PFSK-1 (cell line): ENCODE measurements at regions not wholly inside any gene's neighbourhood (a gene's known extent, or its start where the extent isn't known, plus 50 kb on each side); places are given as distances from the start of the nearest gene placed in this dataset.

Experiments used
- FOXP2 ChIP-seq: optimal IDR thresholded peaks from 2 replicates; pipeline ENCODE3; 2011; ENCODE audit warnings: borderline replicate concordance, control low read depth, inconsistent platforms; ENCODE audit not compliant: insufficient read depth; ENCODE audit errors: extremely low read length, extremely low read depth
- POLR2AphosphoS5 ChIP-seq: IDR thresholded peaks from 2 replicates; pipeline ENCODE4 v1.6.1; 2012; ENCODE audit warnings: low read depth, mild to moderate bottlenecking, control low read depth, low read length, moderate library complexity
- SIN3A ChIP-seq: IDR thresholded peaks from 2 replicates; pipeline ENCODE4 v1.6.1; 2012; ENCODE audit warnings: mild to moderate bottlenecking, low read length, moderate library complexity, borderline replicate concordance; ENCODE audit not compliant: insufficient read depth
- TAF1 ChIP-seq: IDR thresholded peaks from 2 replicates; pipeline ENCODE4 v1.6.1; 2012; ENCODE audit warnings: low read length, control low read depth, borderline replicate concordance; ENCODE audit not compliant: insufficient read depth
- TF ChIP-seq, protein P1 (sequence below), 2 experiments: IDR thresholded peaks; 2 replicates each; pipeline versions ENCODE4 v1.6.1 to v1.8.0; 2011 to 2012; ENCODE audit warnings: low read depth in 2 of 2, low read length in 2 of 2, control low read depth in 1 of 2, inconsistent platforms in 1 of 2, mild to moderate bottlenecking in 1 of 2, moderate library complexity in 1 of 2; ENCODE audit not compliant: insufficient read depth in 1 of 2

DNA sequence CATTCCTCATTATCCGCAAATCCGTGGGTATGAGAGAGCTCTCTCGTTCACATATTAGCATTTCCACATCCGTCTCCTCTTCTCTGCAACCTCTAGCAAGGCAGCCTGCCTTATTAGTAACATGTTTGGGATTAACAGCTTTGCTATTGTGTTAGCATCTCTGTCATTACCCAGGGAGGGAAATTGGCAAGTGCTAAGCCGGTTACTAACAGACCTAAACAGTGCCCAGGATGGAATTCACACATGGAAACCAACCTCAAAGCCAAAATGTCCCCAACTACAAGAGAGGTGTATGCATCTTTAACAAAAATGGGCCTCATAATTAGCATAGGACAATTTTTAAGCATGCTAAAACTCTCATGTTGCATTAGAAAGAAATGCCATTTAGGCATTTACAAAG, 309.0 kb upstream of the MEIS1 start:
- TF ChIP-seq, protein P1, sequence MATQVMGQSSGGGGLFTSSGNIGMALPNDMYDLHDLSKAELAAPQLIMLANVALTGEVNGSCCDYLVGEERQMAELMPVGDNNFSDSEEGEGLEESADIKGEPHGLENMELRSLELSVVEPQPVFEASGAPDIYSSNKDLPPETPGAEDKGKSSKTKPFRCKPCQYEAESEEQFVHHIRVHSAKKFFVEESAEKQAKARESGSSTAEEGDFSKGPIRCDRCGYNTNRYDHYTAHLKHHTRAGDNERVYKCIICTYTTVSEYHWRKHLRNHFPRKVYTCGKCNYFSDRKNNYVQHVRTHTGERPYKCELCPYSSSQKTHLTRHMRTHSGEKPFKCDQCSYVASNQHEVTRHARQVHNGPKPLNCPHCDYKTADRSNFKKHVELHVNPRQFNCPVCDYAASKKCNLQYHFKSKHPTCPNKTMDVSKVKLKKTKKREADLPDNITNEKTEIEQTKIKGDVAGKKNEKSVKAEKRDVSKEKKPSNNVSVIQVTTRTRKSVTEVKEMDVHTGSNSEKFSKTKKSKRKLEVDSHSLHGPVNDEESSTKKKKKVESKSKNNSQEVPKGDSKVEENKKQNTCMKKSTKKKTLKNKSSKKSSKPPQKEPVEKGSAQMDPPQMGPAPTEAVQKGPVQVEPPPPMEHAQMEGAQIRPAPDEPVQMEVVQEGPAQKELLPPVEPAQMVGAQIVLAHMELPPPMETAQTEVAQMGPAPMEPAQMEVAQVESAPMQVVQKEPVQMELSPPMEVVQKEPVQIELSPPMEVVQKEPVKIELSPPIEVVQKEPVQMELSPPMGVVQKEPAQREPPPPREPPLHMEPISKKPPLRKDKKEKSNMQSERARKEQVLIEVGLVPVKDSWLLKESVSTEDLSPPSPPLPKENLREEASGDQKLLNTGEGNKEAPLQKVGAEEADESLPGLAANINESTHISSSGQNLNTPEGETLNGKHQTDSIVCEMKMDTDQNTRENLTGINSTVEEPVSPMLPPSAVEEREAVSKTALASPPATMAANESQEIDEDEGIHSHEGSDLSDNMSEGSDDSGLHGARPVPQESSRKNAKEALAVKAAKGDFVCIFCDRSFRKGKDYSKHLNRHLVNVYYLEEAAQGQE (IDR thresholded peaks at IDR 0.05; ENCODE audit: insufficient read depth in 1 of 2, low read depth in 2 of 2, low read length in 2 of 2) = no peak
- TF ChIP-seq SIN3A = no peak
- TF ChIP-seq POLR2AphosphoS5 = no peak
- TF ChIP-seq FOXP2 = no peak
- no peak for TF ChIP-seq TAF1

GRCh38 chr2:66122516-66122915, 312.4 kb upstream of the MEIS1 start:
- no peak for TF ChIP-seq POLR2AphosphoS5
- no peak for TF ChIP-seq TAF1
- TF ChIP-seq, protein P1 (IDR thresholded peaks at IDR 0.05; ENCODE audit: insufficient read depth in 1 of 2, low read depth in 2 of 2, low read length in 2 of 2) = no peak
- no peak for TF ChIP-seq SIN3A
- no peak for TF ChIP-seq FOXP2

GRCh38 chr2:66121946-66122345, 313.0 kb upstream of the MEIS1 start:
- TF ChIP-seq FOXP2 (no peak), TAF1 (no peak), POLR2AphosphoS5 (no peak)

DNA sequence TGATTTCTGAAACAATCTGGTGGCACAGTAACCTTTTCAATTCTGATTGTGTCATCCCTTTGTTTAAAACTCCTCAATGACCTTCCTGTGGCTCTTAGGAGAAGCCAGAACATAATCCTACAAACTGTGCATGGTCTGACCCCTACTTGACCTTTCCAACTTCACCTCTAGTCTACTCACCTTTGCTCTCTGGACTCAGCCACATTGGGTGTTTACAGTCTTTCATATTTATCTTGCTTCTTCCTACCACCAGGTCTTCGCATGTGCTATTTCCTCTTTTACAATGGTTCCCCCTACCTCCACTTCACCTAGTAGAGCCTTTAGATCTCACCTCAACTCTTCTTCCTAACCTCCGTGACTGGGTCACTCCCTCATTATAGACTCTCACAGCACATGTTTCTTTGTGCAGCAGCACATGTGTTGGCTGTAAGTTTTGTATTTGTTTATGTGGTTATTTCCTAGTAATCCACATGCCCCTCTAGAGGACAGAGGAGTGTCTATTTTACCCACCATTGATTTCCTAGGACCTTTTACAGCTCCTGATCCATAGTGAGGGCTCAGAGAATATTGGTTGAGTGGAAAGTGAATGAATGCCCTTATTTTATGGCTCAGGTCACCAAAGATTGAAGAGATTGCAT, 320.8 kb upstream of the MEIS1 start:
- TF ChIP-seq POLR2AphosphoS5 (no peak), SIN3A (no peak), TAF1 (no peak), FOXP2 (no peak)
- TF ChIP-seq, protein P1 (IDR thresholded peaks at IDR 0.05; ENCODE audit: insufficient read depth in 1 of 2, low read depth in 2 of 2, low read length in 2 of 2) = no peak

DNA sequence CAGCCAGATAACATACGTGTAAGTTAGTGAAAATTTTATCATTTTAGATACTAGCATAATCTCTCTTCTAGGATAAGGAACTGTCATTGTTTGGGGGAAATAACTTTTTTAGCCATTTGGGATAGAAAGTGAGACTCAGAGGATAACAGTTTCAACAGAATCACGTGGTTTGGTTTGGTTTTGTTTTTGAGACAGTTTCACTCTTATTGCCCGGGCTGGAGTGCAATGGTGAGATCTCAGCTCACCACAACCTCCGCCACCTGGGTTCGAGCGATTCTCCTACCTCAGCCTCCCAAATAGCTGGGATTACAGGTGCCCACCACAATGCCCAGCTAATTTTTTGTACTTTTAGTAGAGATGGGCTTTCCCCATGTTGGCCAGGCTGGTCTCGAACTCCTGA, 323.2 kb upstream of the MEIS1 start:
- TF ChIP-seq TAF1 = no peak
- no peak for TF ChIP-seq SIN3A
- TF ChIP-seq, protein P1 (IDR thresholded peaks at IDR 0.05; ENCODE audit: insufficient read depth in 1 of 2, low read depth in 2 of 2, low read length in 2 of 2) = no peak
- TF ChIP-seq POLR2AphosphoS5 = no peak
- TF ChIP-seq FOXP2 = no peak
